Subcutaneous abdominal adipose tissue (tissue), 5 donors: ENCODE measurements at regions not wholly inside any gene's neighbourhood (a gene's known extent, or its start where the extent isn't known, plus 50 kb on each side); places are given as distances from the start of the nearest gene placed in this dataset.

Source experiments
- H3K27ac ChIP-seq: one replicate; pipeline ENCODE4 v1.7.0; 2013; ENCODE audit warnings: low read depth, mild to moderate bottlenecking, inconsistent platforms, low read length, moderate library complexity
- H3K27me3 ChIP-seq, 5 donors: one replicate each; pipeline ENCODE4 v1.7.0; 2013; ENCODE audit warnings: low read length in 5 of 5, inconsistent platforms in 1 of 5; ENCODE audit not compliant: control insufficient read depth in 5 of 5, insufficient read depth in 4 of 5
- H3K36me3 ChIP-seq, 5 donors: one replicate each; pipeline ENCODE4 v1.7.0; 2013; ENCODE audit warnings: low read length in 5 of 5; ENCODE audit not compliant: control insufficient read depth in 5 of 5, insufficient read depth in 5 of 5
- H3K4me1 ChIP-seq, 5 donors: one replicate each; pipeline ENCODE4 v1.7.0; 2013; ENCODE audit warnings: low read length in 5 of 5, mild to moderate bottlenecking in 3 of 5, moderate library complexity in 1 of 5; ENCODE audit not compliant: control insufficient read depth in 5 of 5, insufficient read depth in 5 of 5
- H3K4me3 ChIP-seq, 5 donors: one replicate each; pipeline ENCODE4 v1.7.0; 2013; ENCODE audit warnings: low read length in 5 of 5, low read depth in 1 of 5
- H3K9ac ChIP-seq, 5 donors: one replicate each; pipeline ENCODE4 v1.7.0; 2013; ENCODE audit warnings: low read length in 5 of 5, mild to moderate bottlenecking in 4 of 5, moderate library complexity in 3 of 5
- H3K9me3 ChIP-seq, 5 donors: one replicate each; pipeline ENCODE4 v1.7.0; 2013; ENCODE audit warnings: low read length in 5 of 5; ENCODE audit not compliant: control insufficient read depth in 5 of 5
- donor health status: healthy.
- donor health status: healthy.
- donor health status: healthy.
- donor health status: healthy.
- donor health status: healthy.

DNA sequence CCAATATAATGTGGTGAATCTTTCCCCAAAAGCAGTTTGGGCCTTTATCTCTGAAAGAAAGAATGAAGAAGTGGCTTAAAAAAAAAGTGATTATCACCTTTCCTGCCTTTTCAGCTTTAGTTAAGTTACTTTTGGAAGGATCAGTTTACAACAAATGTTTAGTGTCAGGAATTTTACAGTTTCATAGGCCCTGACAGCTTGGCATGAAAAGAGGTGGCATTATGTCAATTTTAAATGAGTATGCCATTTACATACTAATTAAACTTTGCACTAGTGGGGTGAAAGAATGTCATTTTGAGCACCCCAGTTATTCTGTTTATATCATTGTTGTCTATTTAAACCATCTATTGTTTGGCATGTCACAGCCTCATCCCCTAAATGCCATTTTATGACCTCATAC, 763.5 kb upstream of the FANCL start:
- Histone ChIP-seq H3K4me3 (no peak overlapping the region), H3K36me3 (no peaks in the 10 kb centered on the region), H3K27ac (no peak overlapping the region), H3K27me3 (no peaks in the 10 kb centered on the region), H3K9ac (no peak overlapping the region), H3K9me3 (peaks cover 0 to 6% (median 0%) of the 10 kb centered on the region in 5 donors), H3K4me1 (no peaks in the 10 kb centered on the region)

DNA sequence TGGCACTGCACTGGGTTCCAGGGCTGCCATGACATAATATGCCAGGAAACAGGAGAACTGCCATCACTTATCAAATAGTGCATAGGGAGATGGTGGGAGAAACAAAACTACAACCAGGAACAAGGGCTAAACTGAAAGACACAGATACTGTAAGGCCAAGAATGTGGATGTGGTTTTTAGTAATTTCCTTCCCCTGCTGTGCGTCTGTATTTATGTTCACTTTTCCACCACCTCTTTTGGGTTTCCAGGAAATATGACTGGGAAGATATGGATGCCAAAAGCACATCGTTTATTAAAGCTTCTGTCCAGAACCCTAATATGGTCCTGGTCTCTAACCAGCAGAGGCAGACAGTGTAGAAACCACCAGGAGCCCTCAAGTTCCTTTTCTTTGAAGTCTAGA, 759.7 kb upstream of the FANCL start:
- H3K4me3 ChIP-seq: no peak overlapping the region
- H3K9ac ChIP-seq: no peak overlapping the region
- no peaks in the 10 kb centered on the region for H3K4me1 ChIP-seq
- H3K9me3 ChIP-seq: no peaks in the 10 kb centered on the region
- no peaks in the 10 kb centered on the region for H3K36me3 ChIP-seq
- no peak overlapping the region for H3K27ac ChIP-seq
- H3K27me3 ChIP-seq: no peaks in the 10 kb centered on the region

DNA sequence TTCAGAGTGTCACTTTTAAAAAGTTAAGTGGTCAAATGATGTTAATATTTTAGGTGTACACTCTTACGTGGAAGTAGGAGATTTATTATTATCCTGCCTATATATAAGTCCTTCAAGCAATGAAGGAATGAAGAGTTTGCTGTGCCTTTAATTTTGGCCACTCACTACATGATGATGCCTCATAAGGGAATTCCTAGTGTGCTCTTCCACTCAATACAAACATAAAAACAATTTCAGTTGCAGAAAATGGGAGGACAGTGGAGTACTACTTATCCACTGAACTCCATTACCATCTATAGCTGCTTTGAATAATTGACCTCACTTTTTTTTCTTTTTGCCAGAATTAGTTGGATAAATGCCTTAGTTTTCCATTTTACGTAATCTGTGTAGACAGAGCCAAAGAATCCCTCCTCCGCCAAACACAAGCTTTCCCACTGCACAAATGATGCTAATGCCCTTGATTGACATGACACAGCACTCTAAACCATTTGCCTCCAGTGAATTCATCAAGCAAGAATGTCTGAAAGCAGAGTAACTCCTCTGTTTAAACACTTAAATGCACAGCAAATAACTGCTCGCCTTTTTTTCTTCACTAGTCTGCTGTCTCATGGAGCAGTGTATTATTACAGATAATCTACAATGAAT, 751.1 kb upstream of the FANCL start:
- no peak overlapping the region for H3K27ac ChIP-seq
- no peak overlapping the region for H3K9ac ChIP-seq
- H3K4me1 ChIP-seq: peaks cover 0 to 4% (median 0%) of the 10 kb centered on the region in 5 donors
- no peaks in the 10 kb centered on the region for H3K36me3 ChIP-seq
- no peaks in the 10 kb centered on the region for H3K9me3 ChIP-seq
- no peaks in the 10 kb centered on the region for H3K27me3 ChIP-seq
- H3K4me3 ChIP-seq: no peak overlapping the region

DNA sequence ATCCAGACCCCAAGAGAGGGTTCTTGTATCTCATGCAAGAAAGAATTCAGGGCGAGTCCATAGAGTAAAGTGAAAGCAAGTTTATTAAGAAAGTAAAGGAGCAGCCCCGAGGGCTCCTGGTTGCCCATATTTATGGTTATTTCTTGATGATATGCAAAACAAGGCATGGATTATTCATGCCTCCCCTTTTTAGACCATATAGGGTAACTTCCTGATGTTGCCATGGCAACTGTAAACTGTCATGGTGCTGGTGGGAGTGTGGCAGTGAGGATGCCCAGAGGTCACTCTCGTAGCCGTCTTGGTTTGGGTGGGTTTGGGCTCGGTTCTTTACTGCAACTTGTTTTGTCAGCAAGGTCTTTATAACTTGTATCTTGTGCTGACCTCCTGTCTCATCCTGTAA, 750.2 kb upstream of the FANCL start:
- no peak overlapping the region for H3K27ac ChIP-seq
- H3K9me3 ChIP-seq: no peaks in the 10 kb centered on the region
- H3K4me3 ChIP-seq: no peak overlapping the region
- no peak overlapping the region for H3K9ac ChIP-seq
- H3K4me1 ChIP-seq: peaks cover 0 to 4% (median 0%) of the 10 kb centered on the region in 5 donors
- no peaks in the 10 kb centered on the region for H3K36me3 ChIP-seq
- H3K27me3 ChIP-seq: no peaks in the 10 kb centered on the region

DNA sequence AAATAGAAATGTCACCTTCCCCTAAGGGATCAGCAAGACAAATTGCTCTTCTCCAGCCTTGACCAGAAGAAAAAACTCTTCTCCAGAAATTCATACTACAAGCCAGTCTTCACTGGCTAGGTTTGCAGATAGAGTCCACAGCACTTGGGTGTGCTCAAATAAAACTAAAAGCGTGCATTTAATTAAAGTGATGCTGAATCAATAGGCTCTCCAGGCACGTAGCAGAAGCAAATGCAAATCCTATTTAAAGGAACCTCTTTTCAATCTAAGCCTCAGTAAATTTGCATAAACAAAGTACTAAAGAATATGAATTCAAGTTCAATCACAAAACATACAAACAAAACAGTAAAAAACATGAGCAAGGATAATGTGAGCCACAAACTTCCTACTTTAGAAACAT, 744.4 kb upstream of the FANCL start:
- H3K27me3 ChIP-seq: no peaks in the 10 kb centered on the region
- H3K27ac ChIP-seq: no peak overlapping the region
- no peaks in the 10 kb centered on the region for H3K36me3 ChIP-seq
- no peak overlapping the region for H3K4me3 ChIP-seq
- no peak overlapping the region for H3K9ac ChIP-seq
- H3K9me3 ChIP-seq: no peaks in the 10 kb centered on the region
- no peaks in the 10 kb centered on the region for H3K4me1 ChIP-seq

DNA sequence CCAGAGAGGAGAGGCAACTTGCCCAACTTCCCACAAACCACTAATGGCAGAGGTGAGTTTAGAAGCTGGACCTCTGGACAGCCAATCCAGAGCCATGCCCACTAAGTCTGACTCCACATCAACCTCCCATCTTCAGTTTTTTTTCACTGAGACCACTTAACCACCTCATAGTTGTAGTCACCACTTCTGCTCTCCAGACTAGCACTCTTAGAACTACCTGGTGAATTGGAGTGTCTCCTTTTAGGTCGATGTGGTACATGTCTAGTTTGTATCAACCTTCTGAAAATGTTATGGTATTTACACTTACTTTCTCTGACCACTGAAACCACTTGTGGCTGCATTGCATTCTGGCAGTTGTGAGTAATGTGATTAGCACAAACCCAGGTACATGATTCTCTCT, 743.6 kb upstream of the FANCL start:
- Histone ChIP-seq H3K9me3 (no peaks in the 10 kb centered on the region), H3K9ac (no peak overlapping the region), H3K27me3 (no peaks in the 10 kb centered on the region), H3K27ac (no peak overlapping the region), H3K4me1 (no peaks in the 10 kb centered on the region), H3K4me3 (no peak overlapping the region), H3K36me3 (no peaks in the 10 kb centered on the region)

DNA sequence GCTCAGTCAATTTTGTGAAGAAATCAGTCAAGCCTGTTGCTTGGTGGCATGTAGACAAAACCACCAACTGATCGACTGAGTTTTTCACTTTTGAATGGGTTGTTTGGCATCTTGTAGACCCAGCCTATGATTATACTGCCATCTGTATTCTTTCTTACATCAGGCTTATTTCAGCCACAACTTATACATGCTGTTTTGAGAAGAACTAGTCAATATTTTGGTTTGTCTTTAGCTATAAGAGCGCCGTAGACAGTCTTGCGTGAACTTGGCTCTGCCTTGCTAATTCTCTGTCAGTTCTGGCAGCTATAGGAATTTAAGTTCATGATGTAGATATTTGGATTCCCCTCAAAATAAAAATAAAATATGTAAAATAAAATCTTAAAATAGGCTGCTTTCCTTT, 742.0 kb upstream of the FANCL start:
- H3K27me3 ChIP-seq: no peaks in the 10 kb centered on the region
- no peak overlapping the region for H3K9ac ChIP-seq
- no peaks in the 10 kb centered on the region for H3K9me3 ChIP-seq
- no peaks in the 10 kb centered on the region for H3K4me1 ChIP-seq
- H3K4me3 ChIP-seq: no peak overlapping the region
- H3K36me3 ChIP-seq: no peaks in the 10 kb centered on the region
- H3K27ac ChIP-seq: no peak overlapping the region

DNA sequence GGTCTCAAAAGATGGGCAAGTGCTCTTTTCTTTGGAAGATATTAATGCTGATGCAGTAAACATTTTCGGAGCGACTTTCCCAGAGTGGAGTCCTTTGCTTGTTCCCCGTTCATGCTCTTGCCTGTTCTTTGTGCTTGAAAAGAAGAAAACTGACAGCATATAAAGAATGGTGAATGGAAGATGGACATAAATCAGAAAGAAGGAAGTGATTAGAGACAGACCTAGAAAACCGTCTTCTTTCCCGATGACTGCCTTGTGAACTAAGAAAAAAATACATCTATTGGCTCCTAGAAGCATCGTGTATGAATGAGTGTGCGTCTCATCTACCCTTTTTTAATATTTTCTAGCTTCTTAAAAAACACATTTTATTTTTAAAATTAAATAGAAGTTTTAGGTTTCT, 740.1 kb upstream of the FANCL start:
- no peak overlapping the region for H3K4me3 ChIP-seq
- H3K27ac ChIP-seq: no peak overlapping the region
- no peaks in the 10 kb centered on the region for H3K27me3 ChIP-seq
- H3K4me1 ChIP-seq: no peaks in the 10 kb centered on the region
- no peaks in the 10 kb centered on the region for H3K9me3 ChIP-seq
- H3K36me3 ChIP-seq: no peaks in the 10 kb centered on the region
- no peak overlapping the region for H3K9ac ChIP-seq

DNA sequence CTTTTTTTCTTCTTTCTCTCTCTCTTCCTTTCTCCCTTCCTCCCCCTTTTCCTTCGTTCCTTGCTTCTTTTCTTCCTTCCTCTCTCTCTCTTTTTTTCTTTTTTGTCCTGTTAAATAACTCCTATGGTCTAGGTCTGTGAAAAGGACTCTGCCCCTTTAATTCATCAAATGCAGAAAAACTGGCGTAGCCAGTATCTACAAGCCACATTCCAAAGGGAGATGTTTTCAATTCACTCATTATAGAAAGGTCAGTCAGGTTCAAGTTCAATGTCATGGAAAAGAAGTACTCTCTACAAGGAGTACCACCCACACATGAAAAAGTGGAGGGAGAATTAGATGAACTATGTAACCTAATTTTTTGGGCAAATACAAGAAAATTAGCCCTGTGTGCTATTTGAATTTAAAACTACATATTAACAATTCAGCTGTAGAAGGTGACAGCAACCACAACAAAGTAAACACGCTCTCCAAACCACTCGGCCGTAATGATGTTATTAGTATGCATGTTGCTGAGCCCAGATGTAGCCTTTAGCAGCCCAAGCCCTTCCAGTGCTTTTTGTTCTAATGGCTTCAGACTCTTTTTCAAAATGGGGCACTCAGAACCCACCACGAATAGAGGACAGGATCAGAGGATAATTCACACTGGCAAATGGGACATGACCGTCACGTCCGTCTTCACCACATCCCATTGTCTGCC, 735.4 kb upstream of the FANCL start:
- H3K27ac ChIP-seq: no peak overlapping the region
- H3K4me3 ChIP-seq: no peak overlapping the region
- no peaks in the 10 kb centered on the region for H3K27me3 ChIP-seq
- H3K9ac ChIP-seq: no peak overlapping the region
- H3K9me3 ChIP-seq: no peaks in the 10 kb centered on the region
- no peaks in the 10 kb centered on the region for H3K4me1 ChIP-seq
- H3K36me3 ChIP-seq: no peaks in the 10 kb centered on the region

DNA sequence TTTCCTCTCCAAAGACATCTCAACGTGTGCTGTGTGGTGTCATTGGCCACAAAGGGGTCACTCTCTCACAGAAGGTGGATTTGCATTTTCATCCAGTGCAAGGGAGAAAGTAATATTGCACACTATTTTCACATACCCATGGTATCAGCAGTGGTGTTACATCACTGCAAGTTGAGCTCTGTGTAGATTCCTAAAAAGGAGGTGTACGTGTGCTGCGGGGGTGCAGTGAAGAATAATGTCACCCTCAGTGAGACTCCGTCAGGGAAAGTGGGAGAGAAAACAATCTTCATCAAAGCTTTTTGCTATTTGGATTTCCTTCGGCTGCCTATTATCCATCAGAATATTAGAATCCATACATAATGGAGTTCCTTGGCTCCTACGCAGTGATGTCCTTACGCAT, 733.8 kb upstream of the FANCL start:
- Histone ChIP-seq H3K4me3 (no peak overlapping the region), H3K36me3 (no peaks in the 10 kb centered on the region), H3K4me1 (no peaks in the 10 kb centered on the region), H3K9me3 (no peaks in the 10 kb centered on the region), H3K27ac (no peak overlapping the region), H3K9ac (no peak overlapping the region), H3K27me3 (no peaks in the 10 kb centered on the region)
